Gastrocnemius medialis (tissue), 4 donors: ENCODE measurements at regions not wholly inside any gene's neighbourhood (a gene's known extent, or its start where the extent isn't known, plus 50 kb on each side); places are given as distances from the start of the nearest gene placed in this dataset.

Experiments used
- CTCF ChIP-seq, 5 experiments: fragments of 450-650 bp in 3 of 5; fragments of 200-600 bp in 2 of 5; sonication (generic) in 2 of 5; IDR thresholded peaks in 4 of 5; conservative IDR thresholded peaks in 1 of 5; 1 replicate in 4 of 5; 2 replicates in 1 of 5; pipeline ENCODE4 v1.5.1; 2016 to 2019; ENCODE audit warnings: antibody characterized with exemption in 5 of 5, mild to moderate bottlenecking in 3 of 5, moderate library complexity in 3 of 5
- POLR2A ChIP-seq, 2 donors: fragments of 450-650 bp; IDR thresholded peaks; one replicate each; pipeline ENCODE4 v1.6.1; 2017; ENCODE audit warnings: antibody characterized with exemption in 2 of 2, mild to moderate bottlenecking in 2 of 2, moderate library complexity in 2 of 2

- TF ChIP-seq CTCF (IDR thresholded peaks at IDR 0.05 in 4 of 5, conservative IDR thresholded peaks at IDR 0.05 in 1 of 5) (no peak), POLR2A (IDR thresholded peaks at IDR 0.05) (no peak)
Measured at GRCh38 chr21:27126140-27126539, 159.3 kb upstream of the ADAMTS5 start.
